Retina (tissue), 1 donor: ENCODE measurements at regions not wholly inside any gene's neighbourhood (a gene's known extent, or its start where the extent isn't known, plus 50 kb on each side); places are given as distances from the start of the nearest gene placed in this dataset.

Source experiments
- DNase-seq: peaks from one replicate; pipeline ENCODE4 v3.0.0-alpha.2; 2016

DNA sequence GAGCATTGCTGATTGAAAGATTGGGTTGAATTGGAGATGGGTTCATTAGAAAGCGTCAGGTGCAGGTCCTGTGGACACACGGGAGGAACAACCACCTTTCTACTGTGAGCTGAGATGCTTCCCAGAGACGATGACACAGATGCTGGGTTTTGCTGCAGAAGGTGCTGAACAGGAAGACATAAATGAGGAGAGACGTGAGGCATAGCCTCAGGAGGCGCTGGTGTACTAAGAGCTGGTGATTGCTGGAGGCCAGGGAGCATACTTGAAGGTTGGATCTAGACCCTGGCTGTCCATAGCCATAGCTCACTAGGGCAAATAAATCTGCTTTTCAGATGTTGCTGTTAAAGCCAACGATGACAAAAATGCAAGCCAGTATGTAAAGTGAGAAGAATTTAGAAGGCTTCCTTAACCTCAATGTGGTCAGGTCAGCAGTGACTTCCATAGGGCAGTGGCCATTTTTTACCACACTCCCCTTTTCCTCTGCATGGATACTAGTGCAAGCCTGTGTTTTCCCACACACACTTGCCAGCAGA is 153.7 kb downstream of the SOX11 start:
- DNase-seq: no peak

DNA sequence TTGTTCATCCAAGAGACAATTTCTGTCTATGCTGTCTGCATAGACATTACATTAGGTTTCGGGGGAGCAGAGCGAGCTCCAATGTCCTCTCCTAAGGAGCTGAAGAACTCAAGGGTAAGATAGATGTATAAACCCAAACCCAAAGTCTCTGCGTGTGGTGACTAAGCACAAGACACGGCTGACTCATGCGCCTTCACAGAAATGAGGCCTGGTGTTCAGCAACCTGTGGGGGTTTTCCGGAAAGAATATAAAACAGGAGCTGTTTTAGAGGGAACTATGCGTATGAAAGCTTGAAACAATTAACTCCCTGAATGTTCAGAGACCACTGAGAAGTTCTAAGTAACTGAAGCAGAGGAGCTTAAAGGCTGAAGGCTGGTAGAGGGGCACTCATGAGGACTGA is 154.7 kb downstream of the SOX11 start:
- no peak for DNase-seq

DNA sequence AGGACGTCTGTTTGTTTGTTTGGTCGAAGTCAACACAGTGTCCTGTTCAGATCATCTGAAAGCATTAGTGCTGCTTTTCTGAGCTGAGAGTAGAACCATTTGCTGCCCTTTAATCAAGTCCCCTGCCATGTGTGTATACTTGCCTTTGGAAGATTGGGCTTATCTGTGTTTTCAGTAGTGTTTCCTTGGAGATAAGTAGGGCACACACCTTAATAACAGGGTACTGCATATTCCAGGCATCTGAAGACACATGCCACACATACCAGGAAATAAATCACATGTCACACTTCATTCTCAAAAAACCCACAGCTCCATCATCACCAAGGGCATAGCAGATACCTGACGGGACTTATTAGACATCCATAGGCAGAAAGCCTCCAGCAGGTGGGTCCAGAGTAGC is 157.4 kb downstream of the SOX11 start:
- DNase-seq: no peak

DNA sequence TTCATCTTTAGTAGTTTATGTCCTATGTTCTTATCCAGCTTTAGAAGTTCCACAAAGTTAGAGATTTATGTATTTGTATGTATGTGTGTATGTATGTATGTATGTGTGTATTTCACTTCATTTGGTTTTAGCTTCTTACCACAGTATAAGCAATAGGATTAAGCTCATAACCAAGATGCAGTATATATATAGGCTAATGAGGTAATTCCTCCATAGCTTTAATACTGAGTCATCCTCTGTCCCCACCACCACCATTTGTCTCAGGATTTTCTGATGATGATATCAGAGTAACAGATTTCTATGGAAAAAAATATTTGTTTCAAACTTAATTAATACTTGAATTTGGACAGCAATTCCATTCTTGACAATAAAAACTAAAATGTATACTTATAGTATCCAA is 159.2 kb downstream of the SOX11 start:
- DNase-seq: no peak

DNA sequence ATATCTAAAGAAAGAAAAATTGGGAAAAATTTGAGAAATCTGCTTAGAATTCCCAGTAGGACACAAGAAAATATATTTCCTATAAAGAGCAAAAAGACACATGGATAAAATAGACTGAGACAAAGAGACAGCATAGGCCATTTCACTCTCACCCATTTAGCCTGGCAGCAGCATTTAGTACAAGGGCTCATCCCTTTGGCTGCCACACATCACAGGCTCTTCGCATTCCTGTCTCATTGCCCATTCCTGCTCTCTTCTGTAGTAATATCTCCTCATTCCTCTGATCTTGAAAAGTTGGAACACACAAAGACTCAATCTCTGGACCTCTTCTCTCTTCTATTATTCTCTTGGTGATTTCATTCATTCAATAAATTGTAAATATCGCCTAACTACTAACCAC is 162.6 kb downstream of the SOX11 start:
- DNase-seq: no peak

DNA sequence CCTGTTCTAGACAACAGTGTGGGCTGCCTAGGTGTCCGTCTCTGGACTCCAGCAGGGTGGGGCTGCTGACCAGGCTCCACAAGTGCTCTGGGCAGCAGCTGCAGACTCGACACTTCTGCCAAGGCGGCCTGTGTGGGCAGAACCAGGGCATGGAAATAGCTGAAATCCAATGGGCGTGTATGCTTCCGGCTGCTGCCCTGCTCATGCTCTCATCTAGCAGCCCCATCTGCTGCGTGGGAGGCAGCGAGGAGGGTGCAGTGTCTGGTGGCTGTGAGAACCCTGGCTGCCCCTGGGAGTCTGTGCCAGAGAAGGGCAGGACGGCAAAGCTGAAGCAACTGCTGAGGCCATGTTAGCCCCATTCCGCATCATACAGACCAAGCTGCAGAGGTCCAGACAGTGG is 174.9 kb downstream of the SOX11 start:
- no peak for DNase-seq

DNA sequence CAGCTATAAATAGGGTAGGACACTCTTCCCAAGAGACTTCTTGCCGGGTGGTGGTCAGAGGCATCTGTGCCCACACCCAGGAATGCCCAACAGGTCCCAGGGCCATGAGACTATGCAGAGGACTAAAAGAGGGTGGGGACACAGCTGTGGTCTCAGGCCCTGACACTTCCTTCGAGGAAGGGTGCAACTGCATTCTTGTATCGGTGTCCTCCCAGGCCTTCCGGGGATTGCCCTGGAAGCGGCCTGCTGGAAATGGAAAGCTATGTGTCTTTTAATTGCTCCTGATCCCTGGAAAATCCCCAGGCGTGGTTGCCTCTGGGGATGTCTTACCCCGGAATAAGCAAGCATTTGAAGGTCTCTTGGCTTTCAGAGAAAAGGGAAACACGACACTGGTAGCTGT is 176.7 kb downstream of the SOX11 start:
- DNase-seq: no peak

DNA sequence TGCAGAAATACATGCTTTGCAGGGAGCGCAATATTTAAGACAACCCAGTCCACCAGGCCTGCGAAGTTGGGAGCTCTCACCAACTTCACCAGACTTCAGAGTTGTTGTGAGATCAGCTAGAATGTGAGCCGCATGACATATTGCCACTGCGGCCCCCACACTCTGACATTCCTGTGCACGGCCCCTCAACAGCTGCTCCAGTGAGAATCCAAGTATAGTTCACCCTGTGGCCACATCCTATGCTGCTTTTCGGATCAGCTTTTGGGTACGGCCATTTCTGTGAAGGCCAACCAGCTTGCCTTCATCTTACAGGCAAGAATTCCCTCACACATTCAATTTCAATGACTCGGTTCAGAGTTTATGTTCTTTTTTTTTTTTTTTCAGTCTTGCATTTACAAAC is 177.8 kb downstream of the SOX11 start:
- no peak for DNase-seq

DNA sequence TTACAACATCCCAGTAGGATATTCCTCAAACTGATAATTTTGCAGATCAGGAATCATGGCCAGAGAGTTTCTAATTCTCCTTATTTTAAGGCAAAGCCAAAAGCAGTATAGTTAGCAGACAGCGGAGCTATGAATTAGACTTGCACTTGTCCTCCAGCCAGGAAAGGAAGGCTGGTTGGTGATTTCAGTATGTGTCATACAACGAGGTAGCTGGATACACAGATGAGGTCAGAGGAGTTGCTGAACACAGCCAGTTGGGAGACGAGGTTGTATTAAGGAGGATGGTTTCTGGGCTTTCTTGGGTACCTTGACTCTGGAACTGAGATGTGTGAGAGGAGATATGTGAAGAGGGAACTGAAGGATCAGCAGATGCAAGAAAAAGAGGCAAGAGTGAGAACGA is 185.2 kb downstream of the SOX11 start:
- no peak for DNase-seq

DNA sequence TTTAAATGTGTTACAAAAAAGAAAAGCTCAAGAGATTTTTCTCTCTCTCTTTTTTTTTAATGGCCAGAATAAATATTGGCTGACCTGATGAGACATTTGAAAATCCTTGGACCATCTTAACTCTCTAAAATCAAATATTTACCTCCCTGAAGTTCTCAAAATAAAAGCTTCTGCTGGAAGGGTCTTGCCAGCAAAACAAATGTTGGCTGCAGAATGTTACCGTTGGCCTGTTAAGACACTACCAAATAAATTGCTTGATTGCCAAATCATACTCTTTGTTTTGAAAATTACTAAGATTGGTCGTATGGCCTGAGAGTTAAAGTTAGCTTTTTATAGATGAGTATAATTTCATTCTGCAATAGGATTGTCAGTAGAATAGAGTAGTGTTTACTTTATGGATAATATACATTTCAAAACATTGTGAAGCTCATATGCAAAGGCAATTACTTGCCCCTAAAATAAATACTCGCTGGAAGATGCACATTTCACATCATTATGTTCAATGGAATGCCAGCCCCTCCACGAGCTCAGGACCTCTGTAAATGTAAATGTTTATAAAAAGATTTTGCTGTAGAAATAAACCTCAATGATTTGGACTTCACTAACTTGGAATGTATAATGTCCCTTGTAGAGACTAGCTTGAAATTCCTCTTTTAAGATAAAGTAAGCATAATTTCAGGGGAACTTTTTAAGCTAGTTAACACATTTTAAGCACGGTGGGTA is 193.4 kb downstream of the SOX11 start:
- DNase-seq: no peak

DNA sequence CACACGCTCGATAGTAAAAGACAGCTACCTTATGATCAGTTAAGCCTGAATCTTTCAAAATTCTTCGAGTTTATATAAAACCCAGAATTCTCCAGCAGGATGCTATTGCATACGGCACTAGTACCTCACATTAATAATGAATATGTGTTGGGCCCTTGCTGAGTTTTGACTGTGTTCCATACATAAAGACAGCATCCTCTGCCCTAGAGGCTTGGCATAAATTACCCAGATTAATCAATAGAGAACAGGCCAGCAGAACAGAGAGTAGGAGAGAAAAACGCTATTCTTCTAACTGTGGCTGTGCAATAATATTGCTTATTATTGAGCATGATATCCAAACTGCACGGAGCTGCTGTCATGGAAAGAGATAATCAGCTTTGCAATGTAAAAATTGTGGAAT is 194.3 kb downstream of the SOX11 start:
- peak; percentile 24 for DNase-seq

DNA sequence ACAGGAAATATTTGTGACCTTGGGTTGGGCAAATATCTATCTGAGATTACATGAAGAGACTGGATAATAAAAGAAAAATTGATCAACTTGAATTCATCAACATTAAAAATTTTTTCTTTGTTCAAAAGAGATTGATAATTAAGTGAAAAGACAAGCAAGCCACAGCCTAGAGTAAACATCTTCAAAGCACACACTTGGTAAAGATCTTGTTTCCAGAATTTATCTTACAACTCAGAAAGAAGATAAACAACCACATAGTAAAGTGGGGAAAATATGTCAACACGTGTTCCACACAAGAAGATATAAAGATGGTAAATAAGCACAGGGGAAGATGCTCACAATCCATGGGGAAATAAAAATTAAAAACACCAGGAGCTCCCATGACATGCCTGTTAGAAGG is 195.9 kb downstream of the SOX11 start:
- no peak for DNase-seq

DNA sequence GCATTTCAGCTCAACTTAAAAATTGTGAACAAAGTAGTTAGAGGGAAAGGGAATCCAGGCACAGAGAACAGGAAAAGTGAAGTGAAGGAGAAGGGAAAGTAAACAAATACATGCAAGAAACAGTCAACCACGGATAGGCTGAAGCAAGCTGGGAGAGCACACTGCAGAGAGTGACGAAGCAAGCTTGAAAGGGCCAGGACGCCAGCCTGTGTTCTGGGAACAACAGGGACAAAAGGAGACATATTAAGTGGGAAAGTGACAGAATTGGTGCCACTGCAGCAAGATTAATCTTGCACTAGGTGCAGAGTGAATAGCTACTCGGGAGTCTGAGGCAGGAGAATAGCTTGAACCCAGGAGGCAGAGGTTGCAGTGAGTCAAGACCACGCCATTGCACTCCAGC is 197.3 kb downstream of the SOX11 start:
- DNase-seq: no peak

DNA sequence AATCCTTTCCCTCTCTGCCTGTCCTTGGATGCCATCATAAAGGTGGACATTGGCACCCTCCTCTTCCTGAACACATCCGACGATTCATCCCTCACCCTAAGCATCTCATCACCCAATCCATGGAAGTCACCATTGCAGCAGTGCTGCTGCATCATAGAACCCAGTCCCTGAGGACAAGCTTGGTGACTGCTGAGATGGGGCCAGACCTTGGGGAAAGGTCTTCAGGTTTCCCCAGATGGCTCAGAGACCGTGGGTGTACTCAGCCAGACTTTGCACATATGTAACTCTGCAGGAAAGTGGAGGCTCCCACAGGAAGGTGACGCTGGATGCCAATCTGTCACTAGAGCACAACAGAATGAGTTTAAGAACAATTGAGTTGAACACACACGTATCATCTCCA is 202.2 kb downstream of the SOX11 start:
- DNase-seq: no peak

DNA sequence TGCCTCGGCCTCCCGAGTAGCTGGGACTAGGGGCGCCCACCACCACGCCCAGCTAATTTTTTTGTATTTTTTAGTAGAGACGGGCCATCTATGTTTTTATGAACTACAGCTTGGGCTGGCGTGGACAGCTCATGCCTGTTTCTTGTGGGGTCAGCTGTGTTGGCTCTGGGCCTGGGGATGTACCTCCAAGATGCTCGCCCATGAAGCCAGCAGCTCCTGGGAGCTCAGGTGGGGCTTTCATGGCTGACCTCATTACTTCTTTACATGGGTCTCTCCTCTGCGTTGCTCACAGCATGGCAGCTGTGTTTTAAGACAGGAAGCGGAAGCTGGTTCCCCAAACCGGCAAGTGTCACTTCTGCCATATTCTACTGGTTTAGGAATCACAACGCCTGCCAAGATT is 203.1 kb downstream of the SOX11 start:
- DNase-seq: no peak

DNA sequence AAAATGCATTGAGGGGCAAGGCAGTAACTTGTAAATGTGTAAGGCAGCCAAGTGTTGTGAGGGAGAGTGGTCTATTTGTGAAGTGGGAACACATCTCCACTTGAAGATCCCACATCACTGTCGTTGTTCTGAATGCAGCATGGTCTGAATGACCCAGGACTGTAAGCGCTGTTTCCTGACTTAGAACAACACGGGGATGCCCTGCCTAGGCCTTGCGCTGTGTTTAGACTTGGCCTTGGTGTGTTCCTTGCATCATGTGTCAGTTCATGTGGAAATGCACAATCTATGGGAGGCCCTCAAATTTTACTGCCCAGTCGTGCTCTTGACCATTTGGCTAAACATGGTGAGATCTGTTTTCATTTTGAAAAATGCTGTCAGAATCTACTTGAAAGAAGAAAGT is 205.1 kb downstream of the SOX11 start:
- no peak for DNase-seq

DNA sequence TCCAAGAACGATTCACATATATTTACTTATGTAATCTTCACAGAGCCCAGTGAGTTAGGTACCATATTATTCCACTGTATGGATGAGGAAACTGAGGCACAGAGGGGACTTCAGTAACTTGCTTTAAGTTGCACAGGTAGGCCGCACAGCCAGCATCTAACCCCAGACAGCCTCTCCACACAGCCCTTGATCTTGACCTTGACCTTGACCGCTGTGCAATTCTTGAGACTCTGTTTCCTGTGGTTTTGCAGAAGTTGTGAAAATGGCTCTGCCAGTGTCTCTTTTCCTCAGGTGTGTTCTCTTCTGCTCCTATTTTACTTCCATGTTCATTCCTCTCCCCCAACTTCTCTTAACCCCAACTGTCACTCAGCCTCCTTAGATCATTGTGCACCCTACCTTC is 206.5 kb downstream of the SOX11 start:
- no peak for DNase-seq

DNA sequence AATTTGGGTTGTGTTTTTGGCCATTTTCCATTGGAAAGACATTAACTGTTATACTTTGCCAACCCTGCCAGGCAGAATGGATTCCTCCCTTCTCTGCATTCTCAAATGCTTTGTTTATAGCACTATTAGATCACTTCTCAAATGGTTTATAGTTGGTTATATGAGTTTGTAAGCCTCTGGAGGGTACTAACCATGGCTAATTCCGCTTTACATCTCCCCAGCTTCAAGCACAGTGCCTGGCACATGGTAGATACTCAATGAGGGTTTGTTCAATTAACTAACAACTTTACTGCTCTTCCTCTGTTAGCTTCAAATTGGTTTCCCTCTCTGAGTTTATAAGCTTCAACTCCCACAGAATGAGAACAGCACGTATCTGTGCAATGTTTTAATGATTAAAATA is 213.5 kb downstream of the SOX11 start:
- no peak for DNase-seq

DNA sequence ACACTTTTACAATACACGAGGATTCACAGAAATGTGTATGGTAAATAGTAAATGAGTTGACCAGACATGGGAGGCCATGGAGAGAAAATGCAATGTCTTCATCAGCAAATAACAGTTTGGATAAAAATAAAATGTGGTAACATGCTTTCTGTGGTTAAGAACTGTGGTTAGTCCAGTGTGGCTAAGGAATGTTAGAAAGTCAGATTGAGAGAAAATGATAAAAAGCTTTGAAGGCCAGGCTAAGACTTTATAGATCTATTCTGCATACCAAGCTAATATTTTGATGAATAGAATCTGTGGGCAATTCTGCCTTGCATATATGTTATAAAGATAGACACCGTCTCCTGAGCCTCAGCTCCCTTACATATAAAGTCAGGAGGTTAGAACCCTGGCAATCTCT is 215.9 kb downstream of the SOX11 start:
- no peak for DNase-seq

DNA sequence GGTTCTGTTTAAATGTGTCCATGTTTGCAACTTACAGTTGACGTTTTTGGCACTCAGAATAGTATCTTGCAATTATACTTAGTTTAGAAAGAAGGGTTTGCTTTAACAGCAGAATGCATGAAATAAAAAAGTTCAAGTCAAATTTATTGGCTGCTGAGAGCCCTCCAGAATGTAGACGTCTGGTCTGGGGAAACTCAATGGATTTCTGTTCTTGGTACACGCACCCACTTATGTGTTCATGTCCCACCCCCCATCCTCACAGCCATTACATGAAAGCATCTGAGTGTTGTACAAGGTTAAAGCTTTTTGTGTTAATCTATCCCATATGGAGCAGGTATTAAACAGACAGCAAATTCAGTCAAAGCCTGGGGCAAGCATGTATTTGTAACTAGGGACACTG is 219.5 kb downstream of the SOX11 start:
- DNase-seq: no peak

DNA sequence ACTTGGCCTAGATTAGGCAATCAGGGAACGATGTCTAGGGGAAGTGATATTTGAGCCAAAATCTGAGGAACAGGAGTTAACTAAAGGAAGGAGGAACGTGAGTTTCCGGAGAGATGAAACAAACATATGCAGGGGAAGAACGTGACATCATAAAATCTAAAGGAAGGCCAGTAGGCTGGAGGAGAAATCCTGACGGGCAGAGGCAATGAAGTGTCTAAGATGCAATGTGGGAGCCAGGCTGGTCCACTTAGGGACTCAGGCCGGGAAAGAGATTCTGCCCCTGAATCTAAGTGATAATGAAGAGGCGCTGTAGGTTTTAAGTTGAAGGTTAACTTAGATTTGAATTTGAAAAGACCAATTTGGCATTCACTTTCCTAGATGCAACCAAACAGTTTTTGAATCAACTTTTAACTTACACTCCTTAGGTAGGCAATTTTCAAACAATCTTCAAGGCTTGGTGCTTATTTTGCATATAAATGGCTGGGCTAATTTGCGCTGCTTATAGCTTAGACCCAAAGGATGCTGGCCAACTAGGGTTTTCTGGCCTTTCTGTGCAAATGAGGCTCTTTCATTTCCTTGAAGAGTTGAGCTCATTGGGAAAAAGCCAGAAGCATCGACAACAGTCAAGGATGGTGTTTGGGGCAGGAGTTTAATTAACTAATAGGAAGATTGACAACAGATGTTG is 221.7 kb downstream of the SOX11 start:
- no peak for DNase-seq

DNA sequence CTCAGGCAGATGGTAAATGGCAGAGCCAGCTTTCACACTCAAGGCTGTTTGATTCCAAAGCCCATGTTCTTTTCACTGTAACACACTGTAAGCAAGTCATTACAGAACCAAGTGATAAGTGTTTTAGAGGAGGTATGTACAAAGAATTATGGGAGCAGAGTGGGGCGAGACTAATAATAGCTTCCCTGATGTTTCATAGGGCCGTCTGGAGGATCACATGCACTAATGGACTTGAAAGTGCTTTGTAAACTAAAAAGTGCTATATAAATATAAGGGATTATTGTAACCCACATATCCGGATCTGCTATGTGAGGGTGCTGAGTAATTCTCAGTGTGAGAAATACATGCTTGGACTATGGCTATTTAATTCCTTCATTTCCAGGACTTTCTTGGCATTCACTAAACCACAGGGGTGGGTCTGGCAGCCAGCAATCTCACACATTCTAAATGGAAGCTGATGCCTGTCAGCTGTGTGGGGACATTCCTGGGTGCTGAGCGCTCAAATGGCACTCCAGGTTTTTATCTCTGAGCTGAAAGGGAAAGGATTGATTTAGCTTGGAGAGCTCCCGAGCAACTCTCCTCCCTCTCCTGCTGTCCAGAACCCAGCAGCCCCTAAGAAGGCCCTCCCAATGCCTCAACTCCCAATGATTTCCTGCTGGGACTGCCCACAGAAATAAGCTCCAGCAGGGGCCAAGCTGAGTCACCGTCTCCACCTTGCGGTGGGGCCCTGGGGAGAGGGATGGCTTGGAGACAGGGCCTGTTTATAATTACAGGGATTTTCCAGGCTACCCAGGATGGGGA is 222.8 kb downstream of the SOX11 start:
- peak; percentile 63 for DNase-seq

DNA sequence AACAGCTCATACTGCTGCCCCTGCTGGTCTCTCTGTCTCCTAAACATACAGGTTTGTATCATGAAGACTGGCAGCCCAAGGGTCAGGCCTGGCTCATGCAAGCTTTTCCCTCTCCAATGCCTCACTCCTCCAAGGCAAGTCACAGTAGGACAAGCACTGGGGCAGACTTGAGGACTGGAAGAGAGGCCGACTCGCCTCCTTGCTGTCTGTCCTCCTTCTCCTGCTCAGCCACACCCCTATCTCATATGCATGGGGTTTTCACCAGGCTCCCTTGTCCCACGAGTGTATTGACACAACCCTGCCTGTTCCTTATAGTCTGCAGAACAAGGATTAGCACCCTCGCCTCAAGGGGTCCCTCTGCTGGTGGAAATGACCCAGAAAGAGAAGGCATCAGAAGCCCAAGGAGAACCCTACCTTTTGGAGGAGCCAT is 223.7 kb downstream of the SOX11 start:
- peak; percentile 30 for DNase-seq
